Stomach smooth muscle (tissue), 2 donors: ENCODE measurements at regions not wholly inside any gene's neighbourhood (a gene's known extent, or its start where the extent isn't known, plus 50 kb on each side); places are given as distances from the start of the nearest gene placed in this dataset.

ENCODE experiments used
- H3K27ac ChIP-seq: one replicate; pipeline ENCODE4 v1.7.0; 2013; ENCODE audit warnings: mild to moderate bottlenecking, low read length, inconsistent platforms
- H3K27me3 ChIP-seq, 2 donors: one replicate each; pipeline ENCODE4 v1.7.0; 2013; ENCODE audit warnings: low read length in 2 of 2; ENCODE audit not compliant: insufficient read depth in 2 of 2, control insufficient read depth in 1 of 2
- H3K36me3 ChIP-seq, 2 donors: one replicate each; pipeline ENCODE4 v1.7.0; 2013; ENCODE audit warnings: low read length in 2 of 2; ENCODE audit not compliant: control insufficient read depth in 2 of 2, insufficient read depth in 2 of 2
- H3K4me1 ChIP-seq: one replicate; pipeline ENCODE4 v1.7.0; 2013; ENCODE audit warnings: low read length; ENCODE audit not compliant: control insufficient read depth, insufficient read depth
- H3K4me3 ChIP-seq, 2 donors: one replicate each; pipeline ENCODE4 v1.7.0; 2013; ENCODE audit warnings: low read length in 2 of 2
- H3K9ac ChIP-seq, 2 donors: one replicate each; pipeline ENCODE4 v1.7.0; 2013; ENCODE audit warnings: low read length in 2 of 2, mild to moderate bottlenecking in 1 of 2
- H3K9me3 ChIP-seq, 2 donors: one replicate each; pipeline ENCODE4 v1.7.0; 2013; ENCODE audit warnings: low read length in 2 of 2; ENCODE audit not compliant: control insufficient read depth in 2 of 2
- donor health status: healthy.
- donor health status: Pancreatic carcinoma.

- Histone ChIP-seq H3K4me1 (no peaks in the 10 kb centered on the region), H3K9ac (no peak overlapping the region), H3K36me3 (no peaks in the 10 kb centered on the region), H3K9me3 (no peaks in the 10 kb centered on the region), H3K27me3 (no peaks in the 10 kb centered on the region), H3K4me3 (no peak overlapping the region), H3K27ac (no peak overlapping the region)
These were observed 89.4 kb upstream of the BMP2 start for GRCh38 chr20:6678101-6678500.

- Histone ChIP-seq H3K9me3 (no peaks in the 10 kb centered on the region), H3K27ac (no peak overlapping the region), H3K4me3 (no peak overlapping the region), H3K9ac (no peak overlapping the region), H3K27me3 (no peaks in the 10 kb centered on the region), H3K36me3 (no peaks in the 10 kb centered on the region), H3K4me1 (no peaks in the 10 kb centered on the region)
These were observed 92.7 kb upstream of the BMP2 start for GRCh38 chr20:6674831-6675230.

- Histone ChIP-seq H3K9me3 (no peaks in the 10 kb centered on the region), H3K27me3 (no peaks in the 10 kb centered on the region), H3K27ac (no peak overlapping the region), H3K4me3 (no peak overlapping the region), H3K9ac (no peak overlapping the region), H3K4me1 (no peaks in the 10 kb centered on the region), H3K36me3 (no peaks in the 10 kb centered on the region)
These were observed 94.4 kb upstream of the BMP2 start for GRCh38 chr20:6673071-6673470.

GRCh38 chr20:6671829-6672228 is 95.7 kb upstream of the BMP2 start:
- Histone ChIP-seq H3K4me3 (no peak overlapping the region), H3K27ac (no peak overlapping the region), H3K9ac (no peak overlapping the region), H3K27me3 (no peaks in the 10 kb centered on the region), H3K9me3 (no peaks in the 10 kb centered on the region), H3K4me1 (no peaks in the 10 kb centered on the region), H3K36me3 (no peaks in the 10 kb centered on the region)

GRCh38 chr20:6668546-6668945 is 98.9 kb upstream of the BMP2 start:
- Histone ChIP-seq H3K27me3 (no peaks in the 10 kb centered on the region), H3K36me3 (no peaks in the 10 kb centered on the region), H3K4me1 (no peaks in the 10 kb centered on the region), H3K27ac (no peak overlapping the region), H3K9ac (no peak overlapping the region), H3K4me3 (no peak overlapping the region), H3K9me3 (peaks cover 0 to 3% of the 10 kb centered on the region in 2 donors)

- H3K27ac ChIP-seq: no peak overlapping the region
- no peaks in the 10 kb centered on the region for H3K27me3 ChIP-seq
- H3K9me3 ChIP-seq: peaks cover 4 to 7% of the 10 kb centered on the region in 2 donors
- H3K9ac ChIP-seq: no peak overlapping the region
- H3K4me3 ChIP-seq: no peak overlapping the region
- H3K4me1 ChIP-seq: no peaks in the 10 kb centered on the region
- no peaks in the 10 kb centered on the region for H3K36me3 ChIP-seq
These were observed 101.7 kb upstream of the BMP2 start for GRCh38 chr20:6665621-6666355.

- Histone ChIP-seq H3K27ac (no peak overlapping the region), H3K36me3 (no peaks in the 10 kb centered on the region), H3K9ac (no peak overlapping the region), H3K27me3 (no peaks in the 10 kb centered on the region), H3K4me3 (no peak overlapping the region), H3K9me3 (peaks cover 4 to 7% of the 10 kb centered on the region in 2 donors), H3K4me1 (no peaks in the 10 kb centered on the region)
These were observed 102.3 kb upstream of the BMP2 start for GRCh38 chr20:6665161-6665560.

GRCh38 chr20:6664574-6664973 is 102.9 kb upstream of the BMP2 start:
- Histone ChIP-seq H3K36me3 (no peaks in the 10 kb centered on the region), H3K9me3 (peaks cover 4 to 7% of the 10 kb centered on the region in 2 donors), H3K4me1 (no peaks in the 10 kb centered on the region), H3K9ac (no peak overlapping the region), H3K4me3 (no peak overlapping the region), H3K27ac (no peak overlapping the region), H3K27me3 (no peaks in the 10 kb centered on the region)

GRCh38 chr20:6663751-6664388 is 103.6 kb upstream of the BMP2 start:
- H3K9me3 ChIP-seq: peaks cover 4 to 7% of the 10 kb centered on the region in 2 donors
- no peak overlapping the region for H3K9ac ChIP-seq
- no peak overlapping the region for H3K4me3 ChIP-seq
- no peak overlapping the region for H3K27ac ChIP-seq
- no peaks in the 10 kb centered on the region for H3K36me3 ChIP-seq
- H3K4me1 ChIP-seq: no peaks in the 10 kb centered on the region
- H3K27me3 ChIP-seq: no peaks in the 10 kb centered on the region

GRCh38 chr20:6663104-6663503 is 104.4 kb upstream of the BMP2 start:
- Histone ChIP-seq H3K9ac (no peak overlapping the region), H3K4me1 (no peaks in the 10 kb centered on the region), H3K36me3 (no peaks in the 10 kb centered on the region), H3K27me3 (no peaks in the 10 kb centered on the region), H3K27ac (no peak overlapping the region), H3K4me3 (no peak overlapping the region), H3K9me3 (peaks cover 4 to 7% of the 10 kb centered on the region in 2 donors)

- Histone ChIP-seq H3K9ac (no peak overlapping the region), H3K4me1 (no peaks in the 10 kb centered on the region), H3K9me3 (peaks cover 4 to 7% of the 10 kb centered on the region in 2 donors), H3K36me3 (no peaks in the 10 kb centered on the region), H3K4me3 (no peak overlapping the region), H3K27ac (no peak overlapping the region), H3K27me3 (no peaks in the 10 kb centered on the region)
These were observed 105.2 kb upstream of the BMP2 start for GRCh38 chr20:6662309-6662708.
